Upper lobe of left lung (tissue), 4 donors: ENCODE measurements at regions not wholly inside any gene's neighbourhood (a gene's known extent, or its start where the extent isn't known, plus 50 kb on each side); places are given as distances from the start of the nearest gene placed in this dataset.

Source experiments
- CTCF ChIP-seq, 6 experiments: fragments of 450-650 bp in 4 of 6; fragments of 200-600 bp in 2 of 6; sonication (generic) in 2 of 6; IDR thresholded peaks; one replicate each; pipeline ENCODE4 v1.5.1; 2016 to 2019; ENCODE audit warnings: antibody characterized with exemption in 6 of 6
- EP300 ChIP-seq, 4 donors: sonication (generic); formaldehyde crosslinking; IDR thresholded peaks; one replicate each; pipeline ENCODE4 v1.5.1; 2017; ENCODE audit warnings: antibody characterized with exemption in 4 of 4, control low read depth in 2 of 4
- POLR2A ChIP-seq, 4 donors: fragments of 450-650 bp; IDR thresholded peaks; one replicate each; pipeline ENCODE4 v1.5.1; 2016 to 2017; ENCODE audit warnings: antibody characterized with exemption in 4 of 4, mild to moderate bottlenecking in 2 of 4

- TF ChIP-seq POLR2A (IDR thresholded peaks at IDR 0.05) (no peak), CTCF (IDR thresholded peaks at IDR 0.05) (no peak), EP300 (IDR thresholded peaks at IDR 0.05) (no peak)
Measured at GRCh38 chr19:27767234-27767633, 1445.7 kb downstream of the UQCRFS1 start.
